GM19468 (cell line): ENCODE measurements at regions not wholly inside any gene's neighbourhood (a gene's known extent, or its start where the extent isn't known, plus 50 kb on each side); places are given as distances from the start of the nearest gene placed in this dataset.
"Not testable (repeated sequence)": the region's sequence is repeated elsewhere in the genome, so short reads cannot be mapped to it uniquely, and the experiment has no call there.

ENCODE experiments used
- ATAC-seq: cut with Tn5 transposase; IDR thresholded peaks from one replicate; pipeline ENCODE4 v1.9.1; 2021; ENCODE audit warnings: mild to moderate bottlenecking, moderate library complexity, moderate number of reproducible peaks; ENCODE audit not compliant: unreplicated experiment; ENCODE audit errors: extremely low read depth

- ATAC-seq, result no peak
These were observed 127.5 kb upstream of the KITLG start for GRCh38 chr12:88707800-88708199.

- no peak for ATAC-seq
These were observed 126.0 kb upstream of the KITLG start for GRCh38 chr12:88706286-88706685.

GRCh38 chr12:88703790-88704189 is 123.5 kb upstream of the KITLG start:
- no peak for ATAC-seq

- no peak for ATAC-seq
These were observed 118.2 kb upstream of the KITLG start for GRCh38 chr12:88698471-88698870.

- no peak for ATAC-seq
These were observed 113.7 kb upstream of the KITLG start for GRCh38 chr12:88693837-88694445.

- ATAC-seq, result no peak
These were observed 111.5 kb upstream of the KITLG start for GRCh38 chr12:88691811-88692210.

- no peak for ATAC-seq
These were observed 104.3 kb upstream of the KITLG start for GRCh38 chr12:88684610-88685009.

- no peak for ATAC-seq
These were observed 103.9 kb upstream of the KITLG start for GRCh38 chr12:88684170-88684569.

- ATAC-seq, result no peak
These were observed 103.4 kb upstream of the KITLG start for GRCh38 chr12:88683628-88684027.

GRCh38 chr12:88681271-88681670 is 101.0 kb upstream of the KITLG start:
- ATAC-seq, result no peak

GRCh38 chr12:88677464-88677863 is 97.2 kb upstream of the KITLG start:
- ATAC-seq, result no peak

- not testable (repeated sequence) for ATAC-seq
These were observed 87.3 kb upstream of the KITLG start for GRCh38 chr12:88667615-88668014.

- no peak for ATAC-seq
These were observed 84.8 kb upstream of the KITLG start for GRCh38 chr12:88665071-88665470.

GRCh38 chr12:88662961-88663360 is 82.7 kb upstream of the KITLG start:
- ATAC-seq, result no peak

GRCh38 chr12:88662093-88662492 is 81.8 kb upstream of the KITLG start:
- ATAC-seq, result no peak

- ATAC-seq, result no peak
These were observed 77.7 kb upstream of the KITLG start for GRCh38 chr12:88658009-88658408.

GRCh38 chr12:88650715-88651114 is 70.4 kb upstream of the KITLG start:
- no peak for ATAC-seq

GRCh38 chr12:88648625-88649024 is 68.4 kb upstream of the KITLG start:
- ATAC-seq, result no peak

- ATAC-seq, result no peak
These were observed 66.6 kb upstream of the KITLG start for GRCh38 chr12:88646824-88647223.

GRCh38 chr12:88645816-88646215 is 65.5 kb upstream of the KITLG start:
- no peak for ATAC-seq

GRCh38 chr12:88644946-88645702 is 64.9 kb upstream of the KITLG start:
- no peak for ATAC-seq

- ATAC-seq, result no peak
These were observed 63.4 kb upstream of the KITLG start for GRCh38 chr12:88643685-88644084.
